Sigmoid colon (tissue), 4 donors: ENCODE measurements at regions not wholly inside any gene's neighbourhood (a gene's known extent, or its start where the extent isn't known, plus 50 kb on each side); places are given as distances from the start of the nearest gene placed in this dataset.
"Not testable (repeated sequence)": the region's sequence is repeated elsewhere in the genome, so short reads cannot be mapped to it uniquely, and the experiment has no call there.

Source experiments
- CTCF ChIP-seq, 4 experiments: fragments of 450-650 bp in 3 of 4; fragments of 200-600 bp in 1 of 4; IDR thresholded peaks; one replicate each; pipeline ENCODE4 v1.5.1; 2016 to 2019; ENCODE audit warnings: antibody characterized with exemption in 4 of 4, mild to moderate bottlenecking in 3 of 4, moderate library complexity in 2 of 4
- EP300 ChIP-seq, 4 donors: sonication (generic); formaldehyde crosslinking; IDR thresholded peaks; one replicate each; pipeline ENCODE4 v1.6.1; 2017; ENCODE audit warnings: antibody characterized with exemption in 4 of 4

DNA sequence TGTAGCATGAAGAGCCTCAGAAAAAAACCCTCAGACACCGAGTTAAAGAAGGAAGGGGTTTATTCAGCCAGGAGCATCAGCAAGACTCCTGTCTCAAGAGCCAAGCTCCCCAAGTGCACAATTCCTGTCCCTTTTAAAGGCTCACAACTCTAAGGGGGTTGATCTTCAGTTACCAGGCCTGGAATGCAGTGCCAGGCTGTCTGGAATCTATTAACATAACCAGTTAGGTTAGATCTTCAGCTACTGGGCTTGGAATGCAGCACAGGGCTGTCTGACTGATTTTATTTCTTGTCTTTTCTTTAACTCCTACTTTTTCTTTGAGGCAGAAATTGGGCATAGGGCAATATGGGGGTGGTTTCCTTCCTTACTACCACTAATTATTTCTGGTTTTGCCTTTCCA is 317.9 kb downstream of the CGGBP1 start:
- not testable (repeated sequence) for TF ChIP-seq CTCF, EP300 (IDR thresholded peaks at IDR 0.05)
